H1 (cell line): ENCODE measurements at regions not wholly inside any gene's neighbourhood (a gene's known extent, or its start where the extent isn't known, plus 50 kb on each side); places are given as distances from the start of the nearest gene placed in this dataset.

Experiments
- CTCF ChIA-PET: fragments of 300-600 bp; sonication (Branson Sonifier 250); formaldehyde crosslinking; loops from one replicate; lab custom pipeline; 2021; ENCODE audit not compliant: partially characterized antibody; lab: Charles Lee
- POLR2A ChIA-PET: fragments of 300-600 bp; sonication (Branson Sonifier 250); formaldehyde crosslinking; loops from one replicate; lab custom pipeline; 2021; ENCODE audit warnings: inconsistent platforms; ENCODE audit not compliant: partially characterized antibody; lab: Charles Lee
- DNase-seq, 2 experiments: peaks; one replicate each; pipeline versions ENCODE4 v3.0.0 to v3.0.0-alpha.2; 2010 to 2022; ENCODE audit warnings: low spot score in 2 of 2, low read depth in 1 of 2, mixed read lengths in 1 of 2
- FAIRE-seq: peaks from 2 replicates; lab custom pipeline; 2011; peaks lifted over from hg19 to GRCh38; lab: Jason Lieb, UNC
- H2AFZ ChIP-seq: 2 replicates; pipeline ENCODE4 v1.8.1; 2012; ENCODE audit warnings: low read length, inconsistent platforms
- H2AK5ac ChIP-seq: 2 replicates; pipeline ENCODE4 v1.6.1; 2013; ENCODE audit warnings: low read depth, low read length
- H2BK120ac ChIP-seq: replicated peaks from 2 replicates; pipeline ENCODE3; 2013; ENCODE audit warnings: low read depth, low read length, inconsistent platforms
- H2BK12ac ChIP-seq: 2 replicates; pipeline ENCODE4 v1.6.1; 2013; ENCODE audit warnings: low read depth, low read length
- H2BK15ac ChIP-seq: 2 replicates; pipeline ENCODE4 v1.6.1; 2013; ENCODE audit warnings: low read length
- H2BK20ac ChIP-seq: 2 replicates; pipeline ENCODE4 v1.6.1; 2013; ENCODE audit warnings: low read length
- H2BK5ac ChIP-seq: 2 replicates; pipeline ENCODE4 v1.6.1; 2013; ENCODE audit warnings: low read depth, low read length
- H3K14ac ChIP-seq: 2 replicates; pipeline ENCODE4 v1.6.1; 2013; ENCODE audit warnings: inconsistent platforms; ENCODE audit not compliant: insufficient read length
- H3K18ac ChIP-seq: 2 replicates; pipeline ENCODE4 v1.6.1; 2013; ENCODE audit warnings: low read length; ENCODE audit errors: extremely low read depth
- H3K23ac ChIP-seq: 2 replicates; pipeline ENCODE4 v1.6.1; 2013; ENCODE audit warnings: inconsistent platforms; ENCODE audit not compliant: insufficient read length
- H3K23me2 ChIP-seq: 2 replicates; pipeline ENCODE4 v1.6.1; 2013; ENCODE audit warnings: low read depth, low read length
- H3K27ac ChIP-seq: 2 replicates; pipeline ENCODE4 v1.6.1; 2011; ENCODE audit warnings: low read depth, low read length, inconsistent platforms
- H3K27me3 ChIP-seq, 4 experiments: replicated peaks in 1 of 4; 1 replicate in 1 of 4; 2 replicates in 3 of 4; pipeline versions ENCODE4 v1.6.1 to v1.8.1; 2011 to 2013; ENCODE audit warnings: low read length in 3 of 4, mild to moderate bottlenecking in 3 of 4, inconsistent platforms in 2 of 4, mixed read lengths in 2 of 4, moderate library complexity in 1 of 4; ENCODE audit not compliant: control insufficient read depth in 3 of 4, insufficient read depth in 3 of 4; ENCODE audit errors: extremely low read depth in 1 of 4
- H3K36me3 ChIP-seq, 4 experiments: 2 replicates each; pipeline versions ENCODE4 v1.6.1 to v1.8.1; 2011 to 2013; ENCODE audit warnings: mild to moderate bottlenecking in 4 of 4, low read length in 3 of 4, moderate library complexity in 2 of 4, control low read depth in 1 of 4, inconsistent platforms in 1 of 4; ENCODE audit not compliant: insufficient read depth in 4 of 4, control insufficient read depth in 2 of 4
- H3K4ac ChIP-seq: replicated peaks from 2 replicates; pipeline ENCODE3; 2013; ENCODE audit warnings: low read length, low read depth, mixed read lengths, inconsistent platforms; ENCODE audit not compliant: insufficient read length
- H3K4me1 ChIP-seq, 4 experiments: replicated peaks in 1 of 4; 1 replicate in 1 of 4; 2 replicates in 3 of 4; pipeline versions ENCODE4 v1.6.1 to v1.8.1; 2011 to 2013; ENCODE audit warnings: low read length in 3 of 4, inconsistent platforms in 2 of 4, mixed read lengths in 1 of 4; ENCODE audit not compliant: insufficient read depth in 4 of 4, control insufficient read depth in 3 of 4
- H3K4me2 ChIP-seq, 2 experiments: 2 replicates each; pipeline versions ENCODE4 v1.6.1 to v1.8.1; 2011 to 2013; ENCODE audit warnings: low read depth in 2 of 2, low read length in 2 of 2, control low read depth in 1 of 2, inconsistent platforms in 1 of 2, mild to moderate bottlenecking in 1 of 2; ENCODE audit not compliant: insufficient read depth in 1 of 2
- H3K4me3 ChIP-seq, 4 experiments: fragments of 200-600, 300-600 bp in 1 of 4; sonication (generic), shearing (Covaris generic), sonication (Bioruptor Twin) in 1 of 4; 2 replicates each; pipeline versions ENCODE4 v1.5.1 to v1.8.1; 2011 to 2016; ENCODE audit warnings: low read length in 4 of 4, low read depth in 3 of 4, control low read depth in 2 of 4, inconsistent platforms in 2 of 4, mild to moderate bottlenecking in 2 of 4, mixed read lengths in 1 of 4, moderate library complexity in 1 of 4; ENCODE audit not compliant: insufficient read depth in 2 of 4; ENCODE audit errors: extremely low read depth in 1 of 4
- H3K56ac ChIP-seq: replicated peaks from 2 replicates; pipeline ENCODE3; 2013; ENCODE audit warnings: low read depth, mild to moderate bottlenecking, mixed read lengths, low read length, inconsistent platforms; ENCODE audit not compliant: insufficient read length
- H3K79me1 ChIP-seq: 2 replicates; pipeline ENCODE4 v1.6.1; 2013; ENCODE audit warnings: low read depth, low read length, control low read depth
- H3K79me2 ChIP-seq, 2 experiments: 2 replicates each; pipeline versions ENCODE4 v1.6.1 to v1.8.1; 2012 to 2013; ENCODE audit warnings: low read length in 2 of 2, mild to moderate bottlenecking in 2 of 2, inconsistent platforms in 1 of 2; ENCODE audit not compliant: insufficient read depth in 2 of 2, control insufficient read depth in 1 of 2
- H3K9ac ChIP-seq, 4 experiments: replicated peaks in 1 of 4; 1 replicate in 1 of 4; 2 replicates in 3 of 4; pipeline versions ENCODE4 v1.6.1 to v1.8.1; 2011 to 2013; ENCODE audit warnings: low read depth in 3 of 4, low read length in 3 of 4, control low read depth in 2 of 4, mild to moderate bottlenecking in 2 of 4, moderate library complexity in 2 of 4, inconsistent platforms in 1 of 4; ENCODE audit errors: extremely low read depth in 1 of 4
- H3K9me3 ChIP-seq, 2 experiments: 2 replicates each; pipeline versions ENCODE4 v1.6.1 to v1.8.1; 2012 to 2013; ENCODE audit warnings: mild to moderate bottlenecking in 2 of 2, moderate library complexity in 2 of 2, control low read depth in 1 of 2, inconsistent platforms in 1 of 2, low read depth in 1 of 2, low read length in 1 of 2, mixed read lengths in 1 of 2; ENCODE audit not compliant: insufficient read depth in 2 of 2
- H4K20me1 ChIP-seq, 2 experiments: replicated peaks in 1 of 2; 2 replicates each; pipeline versions ENCODE3 to v1.8.1; 2011 to 2013; ENCODE audit warnings: inconsistent platforms in 2 of 2, low read length in 2 of 2, mild to moderate bottlenecking in 1 of 2; ENCODE audit not compliant: insufficient read depth in 2 of 2, control insufficient read depth in 1 of 2
- H4K5ac ChIP-seq: 2 replicates; pipeline ENCODE4 v1.6.1; 2013; ENCODE audit warnings: low read length, low read depth, mixed read lengths, inconsistent platforms; ENCODE audit not compliant: insufficient read length
- H4K8ac ChIP-seq: 2 replicates; pipeline ENCODE4 v1.8.0; 2013; ENCODE audit warnings: mild to moderate bottlenecking, moderate library complexity, low read length, inconsistent platforms; ENCODE audit not compliant: insufficient read depth; ENCODE audit errors: extremely low read depth
- H4K91ac ChIP-seq: replicated peaks from 2 replicates; pipeline ENCODE3; 2013; ENCODE audit warnings: low read length, mixed read lengths, inconsistent platforms; ENCODE audit not compliant: insufficient read length
- BACH1 ChIP-seq: IDR thresholded peaks from 2 replicates; pipeline ENCODE4 v1.6.1; 2012; ENCODE audit warnings: low read length, improper control_type of control experiment
- CBX5 ChIP-seq: fragments of 300-800, 300-1000 bp; sonication (generic); IDR thresholded peaks from 2 replicates; pipeline ENCODE4 v1.7.1; 2016; ENCODE audit warnings: antibody characterized with exemption, low read length, low read depth
- EZH2 ChIP-seq: fragments of 200-600 bp; sonication (generic); IDR thresholded peaks from 2 replicates; pipeline ENCODE4 v1.7.1; 2012; ENCODE audit warnings: low read depth, mild to moderate bottlenecking, moderate library complexity, low read length, inconsistent platforms; ENCODE audit not compliant: severe bottlenecking
- KDM1A ChIP-seq: fragments of 200-600, 300-600 bp; sonication (generic); IDR thresholded peaks from 2 replicates; pipeline ENCODE4 v1.7.1; 2016; ENCODE audit warnings: mild to moderate bottlenecking, low read length, borderline replicate concordance
- RAD21 ChIP-seq, 2 experiments: IDR thresholded peaks in 1 of 2; conservative IDR thresholded peaks in 1 of 2; 2 replicates each; pipeline ENCODE4 v1.6.1; 2011; ENCODE audit warnings: low read depth in 2 of 2, low read length in 2 of 2, improper control_type of control experiment in 1 of 2, inconsistent platforms in 1 of 2, mild to moderate bottlenecking in 1 of 2, moderate library complexity in 1 of 2
- SIX5 ChIP-seq: IDR thresholded peaks from 2 replicates; pipeline ENCODE4 v1.6.1; 2011; ENCODE audit warnings: mild to moderate bottlenecking, low read depth, low read length
- SP2 ChIP-seq: IDR thresholded peaks from 2 replicates; pipeline ENCODE4 v1.6.1; 2012; ENCODE audit warnings: mild to moderate bottlenecking, low read length, inconsistent platforms
- SUZ12 ChIP-seq: fragments of 200-600 bp; sonication (generic); IDR thresholded peaks from 2 replicates; pipeline ENCODE4 v1.6.1; 2012; ENCODE audit warnings: mild to moderate bottlenecking, inconsistent platforms, low read length, moderate library complexity, mixed read lengths
- YY1 ChIP-seq: IDR thresholded peaks from 2 replicates; pipeline ENCODE4 v1.6.1; 2011; ENCODE audit warnings: low read depth, mild to moderate bottlenecking, low read length
- WGBS, 2 experiments: shearing (Covaris generic) in 1 of 2; methylation state at CpG; one replicate each; pipeline versions ENCODE4 v1.1.6 to v1.1.7; 2013 to 2015; ENCODE audit warnings: low lambda C conversion rate in 2 of 2, mixed read lengths in 2 of 2, inconsistent platforms in 1 of 2, low coverage in 1 of 2, missing lambda C conversion rate in 1 of 2; ENCODE audit not compliant: insufficient replicate concordance in 2 of 2, insufficient coverage in 1 of 2, insufficient read length in 1 of 2; ENCODE audit errors: extremely low coverage in 1 of 2, missing lambda C conversion rate in 1 of 2; 5-methylcytosine and 5-hydroxymethylcytosine counted together
- TF ChIP-seq, protein P1 (sequence below): IDR thresholded peaks from 2 replicates; pipeline ENCODE4 v1.6.1; 2012; ENCODE audit warnings: inconsistent platforms

DNA sequence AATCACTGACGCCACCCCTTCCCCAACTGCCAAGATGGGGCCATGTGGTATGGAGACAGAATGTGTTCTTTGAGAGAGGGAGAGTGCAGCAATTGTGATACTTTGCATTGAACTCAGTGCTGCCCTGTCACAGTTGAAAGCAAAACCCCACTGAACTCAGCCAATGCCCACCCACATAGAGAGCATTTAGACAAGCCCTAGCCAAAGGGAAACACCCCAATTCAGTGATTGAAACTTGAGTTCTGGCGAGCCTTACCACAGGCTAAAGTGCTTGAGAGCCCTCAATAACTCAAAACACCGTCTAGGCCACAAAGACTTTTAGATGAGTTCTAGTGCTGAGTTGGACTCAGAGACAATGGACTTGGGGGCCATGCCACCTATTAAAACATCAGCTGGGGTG is 751.9 kb upstream of the POT1 start:
- 91% methylated on average over 3 of the region's 3 CpGs; no CpG with 5 or more reads in 1 of the 2 experiments for WGBS, 2 experiments
- no peak overlapping the region for H2BK5ac ChIP-seq
- no peaks in the 10 kb centered on the region for H3K23me2 ChIP-seq
- no peaks in the 10 kb centered on the region for H3K36me3 ChIP-seq
- ChIA-PET POLR2A (no interaction called here), CTCF (interaction anchor here (0.8 kb wide), 1 partner anchor 11 kb away, joined by 3 read pairs; no protein-coding TSS in a partner anchor)
- no peak overlapping the region for H4K5ac ChIP-seq
- H3K14ac ChIP-seq: no peak overlapping the region
- H4K20me1 ChIP-seq: no peaks in the 10 kb centered on the region
- TF ChIP-seq, protein P1, sequence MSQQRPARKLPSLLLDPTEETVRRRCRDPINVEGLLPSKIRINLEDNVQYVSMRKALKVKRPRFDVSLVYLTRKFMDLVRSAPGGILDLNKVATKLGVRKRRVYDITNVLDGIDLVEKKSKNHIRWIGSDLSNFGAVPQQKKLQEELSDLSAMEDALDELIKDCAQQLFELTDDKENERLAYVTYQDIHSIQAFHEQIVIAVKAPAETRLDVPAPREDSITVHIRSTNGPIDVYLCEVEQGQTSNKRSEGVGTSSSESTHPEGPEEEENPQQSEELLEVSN: no peak
- no peak for TF ChIP-seq YY1
- no peak for TF ChIP-seq SUZ12
- no peak for TF ChIP-seq CBX5
- TF ChIP-seq RAD21 (IDR thresholded peaks at IDR 0.05 in 1 of 2, conservative IDR thresholded peaks at IDR 0.05 in 1 of 2; ENCODE audit: low read depth in 2 of 2, low read length in 2 of 2): no peak
- no peak for TF ChIP-seq SIX5
- TF ChIP-seq EZH2: no peak
- no peak for TF ChIP-seq KDM1A
- no peak for TF ChIP-seq SP2
- no peak for TF ChIP-seq BACH1
- no peak overlapping the region for H3K56ac ChIP-seq
- H3K4me2 ChIP-seq: no peak overlapping the region
- no peak overlapping the region for H3K4me3 ChIP-seq
- no peak overlapping the region for H3K27ac ChIP-seq
- H2BK120ac ChIP-seq: no peak overlapping the region
- no peaks in the 10 kb centered on the region for H3K79me2 ChIP-seq
- no peak overlapping the region for H2AK5ac ChIP-seq
- no peak overlapping the region for H4K8ac ChIP-seq
- H2BK15ac ChIP-seq: no peak overlapping the region
- H3K9ac ChIP-seq: no peak overlapping the region
- no peaks in the 10 kb centered on the region for H3K27me3 ChIP-seq
- H2AFZ ChIP-seq: no peak overlapping the region
- no peak overlapping the region for H3K4ac ChIP-seq
- no peaks in the 10 kb centered on the region for H3K4me1 ChIP-seq
- FAIRE-seq (no peak), DNase-seq (no peak)
- H2BK20ac ChIP-seq: no peak overlapping the region
- no peaks in the 10 kb centered on the region for H3K79me1 ChIP-seq
- no peaks in the 10 kb centered on the region for H3K9me3 ChIP-seq
- H2BK12ac ChIP-seq: no peak overlapping the region
- H3K23ac ChIP-seq: no peak overlapping the region
- H3K18ac ChIP-seq: no peak overlapping the region
- H4K91ac ChIP-seq: no peak overlapping the region
